Erythroblast (primary cell): ENCODE measurements at regions not wholly inside any gene's neighbourhood (a gene's known extent, or its start where the extent isn't known, plus 50 kb on each side); places are given as distances from the start of the nearest gene placed in this dataset.

Experiments used
- DNase-seq, 2 experiments: peaks; one replicate each; lab custom pipeline; 2025; lab: John Stamatoyannopoulos, UW
- GATA1 ChIP-seq: IDR thresholded peaks from 2 replicates; pipeline ENCODE4 v1.6.1; 2011; ENCODE audit warnings: low read depth, mild to moderate bottlenecking, control low read depth, low read length, moderate library complexity
- POLR2A ChIP-seq: IDR thresholded peaks from 2 replicates; pipeline ENCODE4 v1.6.1; 2011; ENCODE audit warnings: mild to moderate bottlenecking, low read length

DNA sequence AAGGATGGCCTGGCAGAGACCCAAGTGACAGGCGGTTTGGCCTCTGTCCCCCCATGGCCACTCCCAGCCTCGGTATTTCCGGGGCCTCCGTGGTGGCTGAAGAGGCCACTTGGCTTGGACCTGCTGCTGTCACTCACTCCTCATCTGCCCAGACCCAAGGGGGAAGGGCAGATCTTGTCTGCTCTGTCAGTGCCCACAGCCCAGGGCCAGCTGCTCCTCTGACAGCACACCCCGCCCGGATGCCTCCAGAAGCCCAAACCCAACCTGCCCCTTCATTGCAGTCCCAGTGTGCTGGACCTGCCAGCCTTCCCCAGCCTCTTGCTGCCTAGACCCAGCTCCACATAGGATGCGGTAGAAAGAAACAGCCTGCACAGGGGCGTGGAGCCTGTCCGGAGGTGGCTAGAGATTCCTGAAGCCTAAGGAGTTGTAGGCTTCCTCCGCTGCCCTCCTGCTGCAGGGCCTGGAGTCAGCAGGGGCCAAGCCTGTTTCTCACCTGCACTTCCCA lies 52.0 kb downstream of the MAGEF1 start:
- TF ChIP-seq GATA1 (no peak), POLR2A (no peak)
- no peak for DNase-seq

DNA sequence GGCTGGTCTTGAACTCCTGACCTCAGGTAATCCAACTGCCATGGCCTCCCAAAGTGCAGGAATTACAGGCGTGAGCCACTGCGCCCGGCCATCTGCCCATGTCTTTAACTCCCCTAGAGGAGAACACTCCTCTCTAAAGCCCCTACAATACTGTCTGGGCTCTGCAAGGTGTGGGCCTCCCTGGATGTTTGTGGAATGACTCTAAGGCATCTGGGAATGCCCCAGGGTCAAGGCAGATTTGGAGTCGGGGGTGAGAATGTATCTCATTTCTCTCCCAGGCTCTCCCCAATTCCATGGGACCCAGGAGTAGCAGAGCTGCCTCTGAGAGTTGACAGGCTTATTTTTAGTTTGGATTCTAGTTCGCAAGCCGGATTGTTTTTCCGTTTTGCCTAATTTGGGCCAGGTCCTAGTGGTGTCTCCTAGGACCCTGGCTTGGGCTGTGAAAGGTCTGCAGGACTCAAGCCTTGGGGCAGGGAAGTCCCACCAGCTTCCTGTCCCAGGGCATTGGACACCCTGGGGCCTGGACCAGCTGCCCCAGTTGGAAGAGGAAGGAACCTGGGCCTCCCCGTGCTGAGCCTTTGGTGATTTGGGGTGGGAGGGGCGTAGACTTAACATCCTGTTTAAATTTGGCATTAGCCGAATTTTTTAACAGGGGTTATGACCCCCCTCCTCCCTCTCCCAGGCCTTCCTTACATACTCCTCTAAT lies 53.5 kb downstream of the MAGEF1 start:
- DNase-seq = no peak
- TF ChIP-seq POLR2A = no peak
- TF ChIP-seq GATA1 = no peak

DNA sequence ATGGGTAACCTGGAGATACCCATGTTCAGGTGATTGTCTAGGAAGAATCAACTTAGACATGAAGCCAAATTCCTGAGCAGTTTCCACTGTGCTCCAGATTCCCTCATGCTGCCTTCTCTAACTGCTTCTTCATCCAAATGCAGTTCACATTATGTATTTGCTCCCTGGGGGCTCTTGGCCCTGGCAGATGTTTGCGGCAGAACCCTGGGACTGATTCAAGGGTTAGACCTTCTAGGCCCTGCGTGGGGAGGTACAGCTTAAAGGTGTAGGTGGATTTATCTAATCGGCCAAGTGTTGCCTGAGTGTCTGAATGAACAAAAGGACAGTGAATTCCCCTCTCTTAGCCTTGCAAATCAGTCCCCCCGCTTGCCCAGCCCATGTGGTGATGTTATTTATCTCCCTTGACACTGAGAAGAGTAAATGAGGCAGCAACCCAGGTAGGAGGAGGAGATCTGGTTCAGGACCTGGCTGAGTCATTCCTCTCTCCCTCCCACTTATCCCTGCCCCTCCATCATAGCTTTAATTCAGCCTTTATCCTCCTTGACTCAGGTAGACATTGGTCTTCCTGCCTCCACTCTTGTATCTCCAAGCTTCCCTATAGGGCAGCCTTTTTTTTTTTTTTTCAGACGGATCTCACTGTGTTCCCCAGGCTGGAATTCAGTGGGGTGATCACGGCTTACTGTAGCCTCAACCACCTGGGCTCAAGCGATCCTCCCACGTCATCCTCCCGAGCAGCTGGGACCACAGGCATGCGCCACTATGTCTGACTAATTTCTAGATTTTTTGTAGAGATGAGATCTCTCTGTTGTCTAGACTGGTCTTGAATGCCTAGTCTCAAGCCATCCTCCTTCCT lies 54.8 kb downstream of the MAGEF1 start:
- TF ChIP-seq POLR2A = no peak
- TF ChIP-seq GATA1 = no peak

DNA sequence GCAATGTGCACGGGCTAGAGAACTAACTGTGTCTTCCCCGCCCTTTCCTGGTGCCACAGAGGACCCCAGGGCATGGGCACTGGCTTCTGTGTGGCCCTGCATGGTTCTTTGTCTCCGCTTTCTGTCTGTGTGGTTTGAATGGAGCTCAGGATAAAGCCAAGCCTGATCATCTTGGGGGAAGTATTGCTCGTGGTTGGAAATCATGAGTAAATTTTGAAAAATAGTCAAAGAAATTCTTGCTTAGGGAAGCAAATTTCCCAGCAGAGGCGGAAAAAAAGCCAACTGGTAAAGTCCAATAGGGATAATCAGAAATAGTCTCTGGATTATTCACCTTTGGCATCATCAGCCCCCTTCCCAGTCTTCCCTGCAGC lies 55.4 kb downstream of the MAGEF1 start:
- no peak for DNase-seq
- TF ChIP-seq POLR2A = no peak
- no peak for TF ChIP-seq GATA1

More for the DNA sequence above, 54.8 kb downstream of the MAGEF1 start:
- DNase-seq = no peak

DNA sequence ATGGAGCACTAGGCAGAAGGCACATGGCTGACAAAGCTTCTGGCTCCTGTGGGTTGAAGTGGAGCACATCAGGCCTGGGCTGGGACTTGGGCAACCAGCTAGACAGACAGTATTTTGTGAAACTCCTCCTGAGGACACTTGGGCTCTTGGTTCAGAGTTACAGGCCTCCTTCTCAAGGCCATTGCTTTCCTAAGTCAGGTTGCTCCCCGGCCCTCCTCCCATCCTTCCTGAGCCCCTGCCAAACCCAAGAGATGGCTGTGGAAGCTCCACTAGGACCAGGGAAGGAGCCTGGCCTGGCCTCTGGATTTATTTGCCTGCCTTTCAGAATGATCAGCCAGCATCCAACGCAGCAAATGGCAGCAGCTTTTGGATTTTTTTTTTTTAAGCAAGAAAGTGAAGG lies 56.3 kb downstream of the MAGEF1 start:
- no peak for DNase-seq
- no peak for TF ChIP-seq POLR2A

DNA sequence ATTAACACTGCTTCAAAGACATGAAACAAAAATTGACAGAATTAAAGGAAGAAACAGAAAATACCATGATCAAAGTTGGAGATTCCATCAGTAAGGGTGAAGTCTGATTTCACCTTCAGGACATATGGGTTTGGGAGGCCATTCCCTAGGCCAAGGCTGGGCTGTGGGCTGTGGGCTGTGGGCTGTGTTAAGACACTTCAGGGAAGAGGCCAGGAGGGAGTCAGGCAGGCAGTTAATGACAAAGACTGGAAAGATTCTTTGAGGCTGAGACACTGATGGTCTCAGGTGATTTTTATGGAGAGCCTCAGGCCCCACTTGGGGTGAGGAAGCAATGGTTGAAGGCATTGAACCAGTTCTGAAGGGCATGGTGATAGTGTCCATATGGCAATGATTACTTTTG lies 57.5 kb downstream of the MAGEF1 start:
- TF ChIP-seq GATA1 (no peak), POLR2A (no peak)
- no peak for DNase-seq

DNA sequence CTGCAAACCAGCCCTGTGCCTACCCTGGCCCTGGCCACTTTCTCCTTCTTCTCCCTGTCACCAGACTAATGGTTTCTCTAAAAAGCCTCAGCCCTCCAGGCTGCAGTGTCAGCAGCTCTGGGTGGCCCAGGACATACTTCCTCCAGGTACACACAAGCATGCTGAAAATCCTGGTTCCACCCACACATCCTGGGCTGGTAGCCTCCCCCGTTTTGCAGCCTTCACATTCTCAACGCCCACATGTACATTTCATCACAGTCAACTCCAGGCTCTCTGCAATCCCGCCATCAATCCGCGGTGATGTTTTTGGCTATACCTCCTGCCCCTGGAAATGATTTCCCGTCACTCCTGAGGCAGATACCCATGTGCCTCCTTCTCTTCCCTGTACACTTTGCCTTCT lies 59.4 kb downstream of the MAGEF1 start:
- no peak for DNase-seq
- TF ChIP-seq GATA1 = no peak
- TF ChIP-seq POLR2A = no peak

DNA sequence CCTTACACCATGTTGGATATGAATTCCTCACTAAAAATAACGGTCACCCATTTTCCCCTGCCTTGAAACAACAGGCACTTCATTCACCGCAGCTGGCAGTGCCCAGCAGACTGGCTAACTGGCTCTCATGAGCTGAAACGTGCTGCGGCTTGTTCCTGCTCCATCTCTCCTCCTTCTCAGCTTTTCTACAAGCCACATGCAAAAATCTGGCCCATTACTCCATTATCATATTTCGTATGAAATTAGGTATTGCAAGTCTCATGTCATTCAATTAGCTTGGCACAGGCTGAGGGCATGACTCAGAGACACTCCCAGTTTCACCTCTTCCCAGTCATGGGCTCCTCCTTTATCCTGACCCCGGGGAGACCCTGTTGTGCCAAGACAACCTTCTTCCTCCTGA lies 60.0 kb downstream of the MAGEF1 start:
- DNase-seq = no peak
- no peak for TF ChIP-seq POLR2A
- TF ChIP-seq GATA1 = no peak

DNA sequence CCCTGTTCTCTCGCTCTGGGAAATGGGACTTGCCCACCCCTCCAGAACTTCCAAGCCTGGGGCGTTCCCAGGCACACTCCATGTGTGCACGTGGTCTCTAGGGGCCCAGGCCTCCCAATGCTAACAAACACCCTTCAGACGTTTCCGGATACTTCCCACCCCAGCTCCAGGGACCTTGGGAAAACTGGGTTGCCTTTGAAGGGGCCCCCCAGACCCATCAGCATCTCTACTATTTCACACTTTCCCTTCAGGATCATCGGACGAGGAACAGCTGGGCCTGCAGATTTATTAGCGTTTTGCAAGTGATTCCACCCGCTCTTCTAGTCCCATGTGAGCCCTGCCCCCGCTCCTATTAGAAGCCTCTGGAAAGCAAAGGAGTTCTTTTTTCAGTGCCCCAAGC lies 63.2 kb downstream of the MAGEF1 start:
- DNase-seq = no peak
- TF ChIP-seq GATA1 (no peak), POLR2A (no peak)

DNA sequence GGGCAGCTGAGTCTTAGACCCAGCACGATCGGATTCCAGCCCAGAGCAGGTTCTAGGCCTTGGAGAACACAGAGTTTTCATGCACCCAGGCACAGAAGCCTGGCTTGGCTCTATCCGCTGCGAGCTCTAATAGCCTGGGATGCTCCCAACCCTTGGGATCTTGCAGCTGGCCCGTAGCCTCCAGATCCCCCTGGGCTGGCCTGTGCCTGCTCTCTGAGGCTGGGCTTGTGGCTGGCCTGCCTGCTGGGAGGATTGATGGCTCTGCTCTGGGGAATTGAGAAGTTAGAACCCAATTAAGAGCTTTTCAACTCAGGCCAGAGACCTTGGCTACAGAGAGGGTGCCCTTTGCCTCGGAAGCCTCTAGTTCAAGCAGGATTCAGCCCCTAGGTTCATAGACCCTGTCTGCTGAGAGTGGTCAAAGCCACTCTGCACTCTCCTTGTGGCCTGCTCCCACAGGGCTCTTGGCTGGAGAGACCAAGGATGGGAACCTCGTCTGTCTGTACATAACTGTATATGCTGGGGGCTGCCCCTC lies 64.4 kb downstream of the MAGEF1 start:
- DNase-seq = no peak
- TF ChIP-seq POLR2A (no peak), GATA1 (no peak)

DNA sequence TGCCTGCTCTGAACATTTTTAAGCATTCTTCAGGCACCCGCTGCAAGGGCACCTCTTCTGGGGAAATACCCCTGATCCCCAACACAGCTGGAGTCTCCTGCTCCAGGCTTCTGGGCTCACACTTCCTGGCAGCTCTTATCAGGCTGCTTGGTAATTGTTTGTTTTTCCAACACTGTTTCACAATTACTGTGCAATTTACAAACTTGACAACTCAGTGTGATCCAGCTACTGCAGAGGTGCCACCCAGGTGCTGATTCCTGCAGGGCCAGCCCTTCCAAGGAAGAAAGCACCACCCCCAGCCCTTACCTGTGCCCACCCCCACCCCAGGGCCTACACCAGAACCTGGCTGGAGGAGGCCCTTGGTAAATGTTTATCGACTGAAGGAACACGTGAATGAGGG lies 66.5 kb downstream of the MAGEF1 start:
- no peak for TF ChIP-seq POLR2A
- no peak for DNase-seq

DNA sequence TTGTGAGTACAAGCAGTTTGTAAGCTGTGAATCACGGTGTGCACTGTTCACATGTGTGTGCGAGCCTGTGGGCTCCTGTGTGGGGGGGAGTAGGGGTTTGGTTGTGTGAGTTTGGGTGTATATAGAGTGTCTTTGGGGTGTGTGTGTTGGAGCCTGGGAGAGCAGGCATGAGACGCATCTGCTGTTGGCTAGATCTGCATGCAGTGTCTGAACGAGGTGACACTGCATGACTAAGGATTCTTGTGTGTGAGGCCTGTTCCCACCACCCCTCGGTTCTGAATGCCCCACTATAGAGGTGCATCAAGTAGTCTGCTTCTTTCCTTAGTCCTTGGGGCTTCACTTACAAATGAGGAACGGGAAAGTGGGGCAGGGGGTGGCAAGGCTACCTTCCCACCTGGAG lies 68.4 kb downstream of the MAGEF1 start:
- TF ChIP-seq GATA1 (no peak), POLR2A (no peak)
- DNase-seq = peak in 1 of 2 experiments; percentile 21

DNA sequence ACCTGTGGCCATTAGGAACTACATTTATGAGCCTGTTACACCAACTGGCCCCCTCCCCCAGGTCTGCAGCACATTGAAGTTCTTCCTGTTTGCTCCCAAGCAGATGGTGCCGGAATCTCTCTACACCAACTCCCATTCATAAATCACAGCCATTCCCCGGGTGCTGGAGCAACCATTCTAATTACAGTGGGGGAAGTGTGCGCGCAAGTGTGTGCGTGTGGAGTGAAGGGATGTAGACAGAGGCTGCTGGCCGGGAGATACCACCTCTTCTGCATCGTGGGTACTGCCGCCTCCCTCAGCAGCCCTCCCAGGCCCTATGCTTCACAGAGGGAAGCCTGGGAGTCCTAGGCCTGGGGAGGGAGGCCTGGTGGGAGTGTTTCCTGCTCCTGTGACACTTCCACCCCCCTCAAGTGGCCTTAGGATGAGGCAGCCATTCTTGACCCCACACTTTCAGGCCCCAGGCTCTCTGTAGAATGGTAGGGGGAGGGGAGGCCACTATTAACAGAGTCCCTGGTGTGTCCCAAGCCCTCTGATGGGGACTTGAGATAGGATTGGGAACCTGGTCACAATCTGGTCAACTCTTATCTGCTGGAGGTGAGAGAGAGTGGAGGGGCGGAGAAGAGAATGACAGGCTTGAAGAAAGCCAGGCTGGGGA lies 69.1 kb downstream of the MAGEF1 start:
- TF ChIP-seq POLR2A (no peak), GATA1 (no peak)
- no peak for DNase-seq

DNA sequence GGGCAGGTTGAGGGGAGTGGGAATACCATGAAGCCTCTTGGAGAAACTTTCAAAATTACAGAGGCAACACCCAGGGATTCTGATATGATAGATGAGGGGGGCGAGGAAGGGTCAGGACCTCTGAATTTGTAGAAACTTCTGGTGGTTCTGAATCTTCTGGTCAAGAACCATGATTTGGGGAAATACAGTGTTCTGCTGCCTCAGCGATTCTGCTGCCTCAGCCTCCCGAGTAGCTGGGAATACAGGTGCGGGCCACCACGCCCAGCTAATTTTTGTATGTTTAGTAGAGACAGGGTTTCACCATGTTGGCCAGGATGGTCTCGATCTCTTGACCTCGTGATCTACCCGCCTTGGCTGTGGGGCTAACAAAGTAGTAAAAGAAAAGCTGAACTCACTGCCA lies 70.4 kb downstream of the MAGEF1 start:
- TF ChIP-seq GATA1 = no peak
- TF ChIP-seq POLR2A = no peak
- DNase-seq = no peak
